SK-N-SH (cell line): ENCODE measurements at regions not wholly inside any gene's neighbourhood (a gene's known extent, or its start where the extent isn't known, plus 50 kb on each side); places are given as distances from the start of the nearest gene placed in this dataset.

Experiments used
- CTCF ChIA-PET: fragments of 300-600, 350-600 bp; formaldehyde crosslinking; extraction: SDS; loops from one replicate; lab custom pipeline; 2021; lab: Yijun Ruan, JAX
- POLR2A ChIA-PET: fragments of 350-600 bp; sonication (Branson Sonifier 250); formaldehyde crosslinking; extraction: SDS; loops from one replicate; lab custom pipeline; 2020; ENCODE audit warnings: antibody characterized with exemption, inconsistent platforms; lab: Yijun Ruan, JAX
- DNase-seq: peaks from one replicate; pipeline ENCODE4 v3.0.0; 2012
- H2AFZ ChIP-seq: fragments of 200-600 bp; sonication (generic); 2 replicates; pipeline ENCODE4 v1.8.1; 2016; ENCODE audit warnings: antibody characterized with exemption, mild to moderate bottlenecking, low read depth
- H3F3A ChIP-seq: fragments of 200-600 bp; sonication (generic); replicated peaks from 2 replicates; pipeline ENCODE3; 2016; ENCODE audit warnings: antibody characterized with exemption, mild to moderate bottlenecking; ENCODE audit not compliant: insufficient read depth
- H3K27ac ChIP-seq, 2 experiments: fragments of 200-500 bp in 1 of 2; fragments of 200-600 bp in 1 of 2; sonication (Bioruptor generic) in 1 of 2; sonication (generic), shearing (Covaris generic) in 1 of 2; 2 replicates each; pipeline versions ENCODE4 v1.5.1 to v1.6.1; 2014 to 2016; ENCODE audit warnings: low read depth in 2 of 2, inconsistent platforms in 1 of 2, low read length in 1 of 2, mild to moderate bottlenecking in 1 of 2, mixed read lengths in 1 of 2
- H3K27me3 ChIP-seq: fragments of 200-600 bp; sonication (generic), shearing (Covaris generic); 2 replicates; pipeline ENCODE4 v1.6.1; 2016; ENCODE audit warnings: mixed run types; ENCODE audit not compliant: insufficient read depth
- H3K36me3 ChIP-seq, 2 experiments: fragments of 200-500 bp in 1 of 2; fragments of 200-600 bp in 1 of 2; sonication (Bioruptor generic) in 1 of 2; sonication (generic) in 1 of 2; replicated peaks in 1 of 2; 2 replicates each; pipeline versions ENCODE3 to v1.5.1; 2014 to 2016; ENCODE audit warnings: low read length in 1 of 2, mild to moderate bottlenecking in 1 of 2; ENCODE audit not compliant: insufficient read depth in 2 of 2, control insufficient read depth in 1 of 2
- H3K4me1 ChIP-seq, 2 experiments: fragments of 200-500 bp in 1 of 2; fragments of 200-600 bp in 1 of 2; sonication (Bioruptor generic) in 1 of 2; sonication (generic), shearing (Covaris generic) in 1 of 2; 2 replicates each; pipeline versions ENCODE4 v1.5.1 to v1.6.1; 2014 to 2016; ENCODE audit warnings: low read depth in 1 of 2, low read length in 1 of 2, mixed run types in 1 of 2; ENCODE audit not compliant: insufficient read depth in 2 of 2, control insufficient read depth in 1 of 2
- H3K4me2 ChIP-seq: fragments of 200-600 bp; sonication (generic), shearing (Covaris generic); 2 replicates; pipeline ENCODE4 v1.6.1; 2017; ENCODE audit warnings: mixed run types
- H3K4me3 ChIP-seq, 2 experiments: fragments of 200-500 bp in 1 of 2; fragments of 200-600 bp in 1 of 2; sonication (Bioruptor generic) in 1 of 2; sonication (generic), shearing (Covaris generic) in 1 of 2; 2 replicates each; pipeline versions ENCODE4 v1.5.1 to v1.8.1; 2014 to 2016; ENCODE audit warnings: low read depth in 2 of 2, inconsistent platforms in 1 of 2, low read length in 1 of 2, mild to moderate bottlenecking in 1 of 2, mixed read lengths in 1 of 2, moderate library complexity in 1 of 2
- H3K79me2 ChIP-seq: fragments of 200-600 bp; sonication (generic); 2 replicates; pipeline ENCODE4 v1.8.1; 2017; ENCODE audit warnings: mild to moderate bottlenecking; ENCODE audit not compliant: insufficient read depth
- H3K9ac ChIP-seq: fragments of 200-600 bp; sonication (generic); 2 replicates; pipeline ENCODE4 v1.6.1; 2017; ENCODE audit warnings: mixed run types
- H3K9me2 ChIP-seq: fragments of 200-600 bp; sonication (generic); 2 replicates; pipeline ENCODE4 v1.6.1; 2017; ENCODE audit warnings: mixed run types
- H3K9me3 ChIP-seq: fragments of 200-600 bp; sonication (generic); 2 replicates; pipeline ENCODE4 v1.6.1; 2017; ENCODE audit warnings: mixed run types, mild to moderate bottlenecking, moderate library complexity
- H4K20me1 ChIP-seq: fragments of 200-600 bp; sonication (generic); 2 replicates; pipeline ENCODE4 v1.6.1; 2017; ENCODE audit warnings: mild to moderate bottlenecking, mixed run types; ENCODE audit not compliant: insufficient read depth
- EP300 ChIP-seq, 2 experiments: IDR thresholded peaks; 2 replicates each; pipeline versions ENCODE4 v1.4.0 to v1.6.1; 2012; ENCODE audit warnings: borderline replicate concordance in 1 of 2, low read depth in 1 of 2, low read length in 1 of 2
- FOXJ3 ChIP-seq: sonication (generic); formaldehyde crosslinking; IDR thresholded peaks from 2 replicates; pipeline ENCODE4 v1.5.1; 2020; ENCODE audit warnings: mild to moderate bottlenecking, missing genetic modification reagents
- NFIC ChIP-seq: IDR thresholded peaks from 2 replicates; pipeline ENCODE4 v1.4.0; 2012; ENCODE audit warnings: borderline replicate concordance
- RAD21 ChIP-seq: IDR thresholded peaks from 2 replicates; pipeline ENCODE4 v1.6.1; 2012; ENCODE audit warnings: mild to moderate bottlenecking, low read length
- RCOR1 ChIP-seq: fragments of 150-350 bp; IDR thresholded peaks from 2 replicates; pipeline ENCODE4 v1.6.1; 2017; ENCODE audit warnings: antibody characterized with exemption, low read length
- RFX5 ChIP-seq: IDR thresholded peaks from 2 replicates; pipeline ENCODE4 v1.6.1; 2012; ENCODE audit warnings: mild to moderate bottlenecking, improper control_type of control experiment, low read length
- SIN3A ChIP-seq: IDR thresholded peaks from 2 replicates; pipeline ENCODE4 v1.6.1; 2012; ENCODE audit warnings: low read depth, mild to moderate bottlenecking, low read length, moderate library complexity, borderline replicate concordance
- SMC3 ChIP-seq: IDR thresholded peaks from 2 replicates; pipeline ENCODE4 v1.6.1; 2012; ENCODE audit warnings: low read depth, low read length, improper control_type of control experiment
- WGBS: methylation state at CpG from one replicate; pipeline ENCODE4 v1.1.6; 2017; ENCODE audit warnings: low lambda C conversion rate; 5-methylcytosine and 5-hydroxymethylcytosine counted together
- TF ChIP-seq, protein P1 (sequence below): fragments of 200-600 bp; sonication (generic); IDR thresholded peaks from 2 replicates; pipeline ENCODE4 v1.6.1; 2017; ENCODE audit warnings: antibody characterized with exemption, mild to moderate bottlenecking, moderate library complexity
- TF ChIP-seq, protein P2 (sequence below): IDR thresholded peaks from 2 replicates; pipeline ENCODE4 v1.4.0; 2012; ENCODE audit warnings: low read depth, borderline replicate concordance
- TF ChIP-seq, protein P3 (sequence below): IDR thresholded peaks from 2 replicates; pipeline ENCODE4; 2012
- TF ChIP-seq, protein P4 (sequence below): IDR thresholded peaks from 2 replicates; pipeline ENCODE4 v1.6.1; 2012; ENCODE audit warnings: mild to moderate bottlenecking, low read depth, low read length, moderate library complexity
- TF ChIP-seq, protein P5 (sequence below): IDR thresholded peaks from 2 replicates; pipeline ENCODE4 v1.4.0; 2012; ENCODE audit warnings: low read depth

DNA sequence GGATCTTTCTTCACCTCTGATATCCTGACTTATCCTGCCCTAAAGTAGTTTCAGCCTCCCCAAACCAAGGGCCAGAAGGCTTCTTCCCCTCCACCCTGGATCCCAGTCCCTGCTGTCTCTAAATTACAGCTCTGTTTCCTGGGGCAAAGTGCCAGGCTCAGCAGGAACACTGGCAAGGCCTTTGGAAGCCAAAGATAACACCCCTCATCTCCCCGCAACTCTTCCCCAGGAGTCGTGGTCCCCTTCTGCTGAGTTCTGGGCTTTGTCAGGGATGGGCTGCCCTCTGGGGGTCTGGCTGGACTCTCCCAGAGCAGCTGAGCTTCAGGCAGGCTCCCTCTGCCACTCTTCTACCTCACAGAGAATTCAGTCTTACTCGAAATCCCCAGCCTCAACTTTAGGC lies 53.8 kb upstream of the AMPD3 start:
- TF ChIP-seq RFX5, result no peak
- TF ChIP-seq, protein P1, sequence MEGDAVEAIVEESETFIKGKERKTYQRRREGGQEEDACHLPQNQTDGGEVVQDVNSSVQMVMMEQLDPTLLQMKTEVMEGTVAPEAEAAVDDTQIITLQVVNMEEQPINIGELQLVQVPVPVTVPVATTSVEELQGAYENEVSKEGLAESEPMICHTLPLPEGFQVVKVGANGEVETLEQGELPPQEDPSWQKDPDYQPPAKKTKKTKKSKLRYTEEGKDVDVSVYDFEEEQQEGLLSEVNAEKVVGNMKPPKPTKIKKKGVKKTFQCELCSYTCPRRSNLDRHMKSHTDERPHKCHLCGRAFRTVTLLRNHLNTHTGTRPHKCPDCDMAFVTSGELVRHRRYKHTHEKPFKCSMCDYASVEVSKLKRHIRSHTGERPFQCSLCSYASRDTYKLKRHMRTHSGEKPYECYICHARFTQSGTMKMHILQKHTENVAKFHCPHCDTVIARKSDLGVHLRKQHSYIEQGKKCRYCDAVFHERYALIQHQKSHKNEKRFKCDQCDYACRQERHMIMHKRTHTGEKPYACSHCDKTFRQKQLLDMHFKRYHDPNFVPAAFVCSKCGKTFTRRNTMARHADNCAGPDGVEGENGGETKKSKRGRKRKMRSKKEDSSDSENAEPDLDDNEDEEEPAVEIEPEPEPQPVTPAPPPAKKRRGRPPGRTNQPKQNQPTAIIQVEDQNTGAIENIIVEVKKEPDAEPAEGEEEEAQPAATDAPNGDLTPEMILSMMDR, result no peak
- no peak for TF ChIP-seq RCOR1
- TF ChIP-seq RAD21, result no peak
- TF ChIP-seq, protein P2, sequence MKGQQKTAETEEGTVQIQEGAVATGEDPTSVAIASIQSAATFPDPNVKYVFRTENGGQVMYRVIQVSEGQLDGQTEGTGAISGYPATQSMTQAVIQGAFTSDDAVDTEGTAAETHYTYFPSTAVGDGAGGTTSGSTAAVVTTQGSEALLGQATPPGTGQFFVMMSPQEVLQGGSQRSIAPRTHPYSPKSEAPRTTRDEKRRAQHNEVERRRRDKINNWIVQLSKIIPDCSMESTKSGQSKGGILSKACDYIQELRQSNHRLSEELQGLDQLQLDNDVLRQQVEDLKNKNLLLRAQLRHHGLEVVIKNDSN, result no peak
- no peak for TF ChIP-seq NFIC
- TF ChIP-seq, protein P3, sequence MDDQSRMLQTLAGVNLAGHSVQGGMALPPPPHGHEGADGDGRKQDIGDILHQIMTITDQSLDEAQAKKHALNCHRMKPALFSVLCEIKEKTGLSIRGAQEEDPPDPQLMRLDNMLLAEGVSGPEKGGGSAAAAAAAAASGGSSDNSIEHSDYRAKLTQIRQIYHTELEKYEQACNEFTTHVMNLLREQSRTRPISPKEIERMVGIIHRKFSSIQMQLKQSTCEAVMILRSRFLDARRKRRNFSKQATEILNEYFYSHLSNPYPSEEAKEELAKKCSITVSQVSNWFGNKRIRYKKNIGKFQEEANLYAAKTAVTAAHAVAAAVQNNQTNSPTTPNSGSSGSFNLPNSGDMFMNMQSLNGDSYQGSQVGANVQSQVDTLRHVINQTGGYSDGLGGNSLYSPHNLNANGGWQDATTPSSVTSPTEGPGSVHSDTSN, result no peak
- TF ChIP-seq, protein P4, sequence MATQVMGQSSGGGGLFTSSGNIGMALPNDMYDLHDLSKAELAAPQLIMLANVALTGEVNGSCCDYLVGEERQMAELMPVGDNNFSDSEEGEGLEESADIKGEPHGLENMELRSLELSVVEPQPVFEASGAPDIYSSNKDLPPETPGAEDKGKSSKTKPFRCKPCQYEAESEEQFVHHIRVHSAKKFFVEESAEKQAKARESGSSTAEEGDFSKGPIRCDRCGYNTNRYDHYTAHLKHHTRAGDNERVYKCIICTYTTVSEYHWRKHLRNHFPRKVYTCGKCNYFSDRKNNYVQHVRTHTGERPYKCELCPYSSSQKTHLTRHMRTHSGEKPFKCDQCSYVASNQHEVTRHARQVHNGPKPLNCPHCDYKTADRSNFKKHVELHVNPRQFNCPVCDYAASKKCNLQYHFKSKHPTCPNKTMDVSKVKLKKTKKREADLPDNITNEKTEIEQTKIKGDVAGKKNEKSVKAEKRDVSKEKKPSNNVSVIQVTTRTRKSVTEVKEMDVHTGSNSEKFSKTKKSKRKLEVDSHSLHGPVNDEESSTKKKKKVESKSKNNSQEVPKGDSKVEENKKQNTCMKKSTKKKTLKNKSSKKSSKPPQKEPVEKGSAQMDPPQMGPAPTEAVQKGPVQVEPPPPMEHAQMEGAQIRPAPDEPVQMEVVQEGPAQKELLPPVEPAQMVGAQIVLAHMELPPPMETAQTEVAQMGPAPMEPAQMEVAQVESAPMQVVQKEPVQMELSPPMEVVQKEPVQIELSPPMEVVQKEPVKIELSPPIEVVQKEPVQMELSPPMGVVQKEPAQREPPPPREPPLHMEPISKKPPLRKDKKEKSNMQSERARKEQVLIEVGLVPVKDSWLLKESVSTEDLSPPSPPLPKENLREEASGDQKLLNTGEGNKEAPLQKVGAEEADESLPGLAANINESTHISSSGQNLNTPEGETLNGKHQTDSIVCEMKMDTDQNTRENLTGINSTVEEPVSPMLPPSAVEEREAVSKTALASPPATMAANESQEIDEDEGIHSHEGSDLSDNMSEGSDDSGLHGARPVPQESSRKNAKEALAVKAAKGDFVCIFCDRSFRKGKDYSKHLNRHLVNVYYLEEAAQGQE, result no peak
- no peak for TF ChIP-seq FOXJ3 (CRISPR knock-in tag)
- TF ChIP-seq SMC3, result no peak
- TF ChIP-seq, protein P5, sequence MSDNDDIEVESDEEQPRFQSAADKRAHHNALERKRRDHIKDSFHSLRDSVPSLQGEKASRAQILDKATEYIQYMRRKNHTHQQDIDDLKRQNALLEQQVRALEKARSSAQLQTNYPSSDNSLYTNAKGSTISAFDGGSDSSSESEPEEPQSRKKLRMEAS, result no peak
- TF ChIP-seq SIN3A, result no peak
- TF ChIP-seq EP300 (IDR thresholded peaks at IDR 0.05; ENCODE audit: borderline replicate concordance in 1 of 2, low read depth in 1 of 2, low read length in 1 of 2), result no peak
- Histone ChIP-seq H4K20me1 (no peaks in the 10 kb centered on the region), H3K9me2 (no peaks in the 10 kb centered on the region), H3K4me3 (no peak overlapping the region), H3K9ac (no peak overlapping the region), H3K79me2 (no peaks in the 10 kb centered on the region), H3K9me3 (no peaks in the 10 kb centered on the region), H2AFZ (no peak overlapping the region), H3K4me1 (peaks cover 5 to 25% of the 10 kb centered on the region in 2 experiments; a peak in 3 of 4 replicates), H3K27me3 (no peaks in the 10 kb centered on the region), H3K4me2 (no peak overlapping the region), H3F3A (no peaks in the 10 kb centered on the region), H3K36me3 (no peaks in the 10 kb centered on the region), H3K27ac (peak overlapping the region in 1 of 2 experiments; percentile 39; a peak in 2 of 4 replicates)
- WGBS, result 95% methylated on average over 3 of the region's 3 CpGs
- DNase-seq, result peak; percentile 16
- ChIA-PET CTCF (interaction anchor here (0.9 to 3.1 kb wide), 7 partner anchors 9 to 642 kb away, joined by 3 to 13 read pairs (median 3); partner anchors contain the start of genes ADM and RNF141), POLR2A (interaction anchor here (1.5 kb wide), 1 partner anchor 54 kb away, joined by 3 read pairs; the partner anchor contains the start of gene AMPD3)
